HG02759 (cell line): ENCODE measurements at regions not wholly inside any gene's neighbourhood (a gene's known extent, or its start where the extent isn't known, plus 50 kb on each side); places are given as distances from the start of the nearest gene placed in this dataset.

Source experiments
- ATAC-seq: cut with Tn5 transposase; IDR thresholded peaks from one replicate; pipeline ENCODE4 v1.9.1; 2021; ENCODE audit warnings: mild to moderate bottlenecking, moderate library complexity; ENCODE audit not compliant: unreplicated experiment

DNA sequence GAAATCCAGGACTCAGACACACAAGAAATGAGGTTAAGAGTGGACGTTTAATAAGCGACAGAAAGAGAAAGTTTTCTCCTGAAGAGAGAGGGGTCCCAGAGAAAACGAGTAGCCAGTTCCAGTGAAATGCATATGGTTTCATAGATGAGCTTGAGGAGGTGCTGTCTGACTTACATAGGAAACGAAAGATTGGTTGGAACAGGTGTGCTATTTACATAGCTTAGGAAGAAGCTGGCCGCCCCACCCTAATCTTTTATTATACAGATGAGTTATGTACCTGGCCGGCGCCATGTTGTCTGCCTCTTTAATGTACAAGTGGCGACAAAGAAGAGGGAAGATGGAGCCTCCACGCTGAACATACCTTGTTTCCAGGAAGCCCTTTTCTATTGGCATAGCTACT, 223.0 kb downstream of the SLC6A15 start:
- no peak for ATAC-seq

- ATAC-seq, result no peak
Measured at GRCh38 chr12:84685379-84685778, 227.2 kb downstream of the SLC6A15 start.

DNA sequence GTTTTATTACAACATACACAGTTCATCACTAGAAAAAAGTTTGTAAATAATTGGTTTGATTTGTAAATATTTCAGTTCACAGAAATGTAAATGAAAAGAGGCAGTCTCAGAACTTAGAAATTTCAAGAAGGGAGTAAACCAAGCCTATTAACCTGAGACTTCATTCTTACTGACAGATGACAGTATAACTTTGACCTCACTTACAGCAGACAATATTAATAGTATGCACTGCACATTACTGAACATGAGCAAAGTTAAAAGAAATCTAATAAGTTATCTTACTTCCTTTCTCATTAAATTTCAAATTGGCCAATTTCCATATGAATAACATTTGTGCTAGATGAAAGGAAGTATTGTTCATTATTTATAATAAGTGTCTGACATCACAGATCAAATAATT, 235.8 kb downstream of the SLC6A15 start:
- no peak for ATAC-seq

DNA sequence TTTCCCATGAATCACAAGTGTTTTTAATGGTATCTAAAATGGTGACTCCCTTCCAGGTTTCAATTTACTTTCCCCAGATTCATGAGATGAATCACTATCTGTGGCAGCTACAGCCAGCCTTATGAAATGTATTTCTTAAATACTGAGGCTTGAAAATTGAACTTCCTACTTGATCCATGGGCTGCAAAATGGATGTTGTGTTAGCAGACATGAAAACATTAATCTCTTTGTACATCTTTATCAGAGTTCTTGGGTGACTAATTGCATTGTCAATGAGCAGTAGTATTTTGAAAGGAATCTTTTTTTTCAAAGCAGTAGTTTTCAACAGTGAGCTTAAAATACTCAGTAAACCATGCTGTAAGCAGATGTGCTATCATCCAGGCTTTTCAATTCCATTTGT, 250.8 kb downstream of the SLC6A15 start:
- no peak for ATAC-seq

- no peak for ATAC-seq
Measured at GRCh38 chr12:84660139-84660538, 252.5 kb downstream of the SLC6A15 start.

- ATAC-seq, result no peak
Measured at GRCh38 chr12:84658877-84659276, 253.7 kb downstream of the SLC6A15 start.

DNA sequence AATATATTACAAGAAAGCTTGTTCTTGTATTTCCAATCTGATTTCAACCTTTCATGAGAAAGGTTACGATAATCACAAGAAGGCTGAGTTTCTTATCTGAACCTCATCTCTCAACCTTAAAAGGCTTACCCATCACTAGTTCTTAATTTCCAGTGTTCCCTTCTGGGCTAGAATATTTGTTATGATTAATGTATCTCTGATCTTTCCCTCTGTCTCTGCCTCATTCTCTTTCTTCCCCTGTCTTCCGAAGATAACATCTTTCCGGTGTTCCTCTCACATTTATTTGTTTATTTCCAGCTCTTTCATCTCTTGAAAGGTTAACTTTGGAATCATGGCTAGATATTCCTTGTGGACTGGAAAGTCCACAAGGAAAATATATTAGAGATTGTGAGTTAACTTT, 255.9 kb downstream of the SLC6A15 start:
- ATAC-seq, result no peak

DNA sequence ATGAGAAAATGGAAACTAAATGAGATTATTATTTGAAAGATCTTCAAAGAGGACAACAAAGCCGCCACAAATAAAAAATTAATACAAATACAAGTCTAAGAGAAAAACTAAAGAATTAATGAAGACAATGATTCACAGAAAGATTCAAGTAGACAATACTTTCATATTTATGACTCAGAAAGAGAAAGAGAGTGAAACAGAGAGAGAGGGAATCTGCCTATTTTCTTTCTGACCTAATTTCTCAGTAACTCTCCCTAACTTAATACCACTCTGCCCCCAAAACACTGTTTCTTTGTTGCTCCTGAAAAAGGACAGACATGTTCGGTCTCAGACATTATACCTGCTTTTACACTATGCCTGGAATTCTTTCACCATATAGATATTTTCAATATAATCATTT, 259.1 kb downstream of the SLC6A15 start:
- ATAC-seq, result no peak

GRCh38 chr12:84648425-84648824, 264.2 kb downstream of the SLC6A15 start:
- no peak for ATAC-seq

- ATAC-seq, result no peak
Measured at GRCh38 chr12:84644908-84645307, 267.7 kb downstream of the SLC6A15 start.

DNA sequence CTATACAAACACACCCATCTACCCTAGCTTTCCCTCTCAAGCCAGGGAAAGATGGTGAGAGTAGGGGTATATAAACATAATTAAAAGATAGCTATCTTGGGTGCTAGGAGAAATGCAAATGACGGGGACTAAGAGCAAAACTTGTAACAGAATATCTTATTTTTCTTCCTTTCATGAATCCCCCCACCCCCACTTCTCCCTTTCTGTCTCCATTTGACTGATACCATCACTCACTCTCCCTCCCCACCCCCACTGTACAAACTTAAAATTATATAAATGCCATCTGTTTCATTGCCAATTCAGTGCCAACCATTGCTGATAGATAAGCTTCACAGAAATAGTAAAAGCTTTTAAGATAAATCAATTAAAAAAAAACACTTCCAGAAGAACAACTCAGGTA, 268.6 kb downstream of the SLC6A15 start:
- ATAC-seq, result no peak

DNA sequence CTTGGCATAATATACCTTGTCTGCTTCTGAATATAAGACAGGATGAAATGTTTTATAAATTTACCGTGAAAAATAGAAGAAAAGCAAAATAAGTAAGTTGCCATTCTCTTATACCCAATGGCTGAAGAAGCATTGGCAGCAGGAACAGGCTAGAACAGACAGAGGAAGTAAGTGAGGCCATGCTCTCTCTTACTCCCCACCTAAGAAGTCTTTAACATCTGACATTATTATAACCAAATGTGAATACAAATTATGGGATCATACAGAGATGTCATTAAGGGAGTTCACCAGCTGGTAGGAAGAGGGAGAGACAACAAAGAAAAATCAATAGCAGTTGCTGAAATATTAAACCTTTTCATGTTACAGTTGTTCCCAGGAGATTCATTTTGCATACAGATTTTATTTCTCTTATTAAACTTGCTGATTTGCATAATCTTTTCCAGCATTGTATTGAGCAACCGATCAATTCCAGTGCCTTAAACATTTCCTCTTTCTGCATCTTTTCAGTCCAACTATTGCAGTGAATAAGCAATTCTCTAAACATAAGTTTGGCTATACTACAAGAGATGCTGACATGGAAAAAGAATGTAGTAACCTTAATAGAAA, 270.6 kb downstream of the SLC6A15 start:
- no peak for ATAC-seq

- ATAC-seq, result no peak
Measured at GRCh38 chr12:84638811-84639368, 273.7 kb downstream of the SLC6A15 start.

DNA sequence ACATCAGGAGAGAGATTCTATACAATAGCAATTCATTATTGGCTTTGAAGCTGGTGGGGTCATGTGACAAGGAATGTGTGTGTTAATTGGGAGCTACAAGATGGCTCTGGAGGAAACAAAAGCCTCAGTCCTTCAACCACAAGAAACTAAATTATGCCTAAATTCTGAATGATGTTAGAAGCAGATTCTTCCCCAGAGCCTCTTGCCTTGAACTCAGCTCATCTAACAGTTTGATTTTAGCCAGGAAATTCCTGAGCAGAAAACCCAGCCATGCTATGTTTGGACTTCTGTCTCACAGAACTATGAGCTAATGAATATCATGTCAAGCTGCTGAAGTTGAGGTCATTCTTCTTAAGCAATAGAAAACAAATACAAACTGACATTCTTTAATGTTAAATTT, 274.7 kb downstream of the SLC6A15 start:
- ATAC-seq, result no peak

GRCh38 chr12:84636801-84637290, 275.8 kb downstream of the SLC6A15 start:
- ATAC-seq, result no peak

DNA sequence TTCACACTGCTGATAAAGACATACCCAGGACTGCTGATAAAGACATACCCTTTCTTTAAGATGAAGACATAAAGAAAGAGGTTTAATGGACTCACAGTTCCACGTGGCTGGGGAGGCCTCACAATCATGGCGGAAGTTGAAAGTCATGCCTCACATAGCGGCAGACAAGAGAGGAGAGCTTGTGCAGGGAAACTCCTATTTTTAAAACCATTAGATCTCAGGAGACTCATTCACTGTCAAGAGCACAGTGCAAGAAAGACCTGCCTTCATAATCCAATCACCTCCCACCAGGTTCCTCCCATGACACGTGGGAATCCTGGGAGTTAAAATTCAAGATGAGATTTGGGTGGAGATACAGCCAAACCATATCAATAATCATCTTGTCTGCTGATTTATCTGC, 278.1 kb downstream of the SLC6A15 start:
- ATAC-seq, result no peak

DNA sequence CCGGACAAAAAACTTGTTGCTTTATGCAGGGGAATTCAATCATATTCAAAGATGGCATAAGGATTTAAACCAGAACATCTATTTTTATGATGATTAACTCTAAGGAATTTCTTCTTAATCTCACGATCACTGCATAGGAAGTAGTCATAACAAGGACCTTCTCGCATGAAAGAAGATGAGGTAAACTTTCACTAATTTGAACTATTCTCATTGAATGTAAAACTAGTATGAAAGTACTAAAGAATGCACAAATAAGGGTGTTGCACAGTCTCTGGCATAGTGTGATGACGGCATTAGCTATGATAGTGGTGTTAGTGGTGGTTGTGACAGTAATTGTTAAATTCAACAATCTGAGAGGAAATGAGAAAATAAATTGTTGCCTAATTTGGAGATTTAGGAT, 280.0 kb downstream of the SLC6A15 start:
- no peak for ATAC-seq

GRCh38 chr12:84631020-84631419, 281.6 kb downstream of the SLC6A15 start:
- ATAC-seq, result no peak

- ATAC-seq, result no peak
Measured at GRCh38 chr12:84627593-84627992, 285.0 kb downstream of the SLC6A15 start.

DNA sequence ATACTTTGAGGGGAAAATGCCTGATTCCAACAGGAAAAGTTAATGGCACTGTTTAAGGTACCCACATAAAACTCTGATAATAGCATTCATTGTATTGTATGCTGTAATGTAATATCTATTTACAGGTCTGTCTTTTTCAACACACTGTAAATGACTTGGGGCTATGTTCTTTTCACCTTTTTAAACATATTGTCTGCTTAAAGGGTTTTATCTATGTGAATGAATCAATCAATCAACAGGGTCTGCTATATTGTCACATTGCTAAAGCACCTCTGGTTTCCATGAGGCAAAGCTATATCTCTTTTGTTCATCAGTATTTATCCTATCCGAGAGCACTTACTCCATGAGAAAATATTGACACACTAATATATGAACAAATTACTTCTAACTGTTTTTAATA, 288.0 kb downstream of the SLC6A15 start:
- no peak for ATAC-seq

- ATAC-seq, result no peak
Measured at GRCh38 chr12:84619053-84619571, 293.5 kb downstream of the SLC6A15 start.

DNA sequence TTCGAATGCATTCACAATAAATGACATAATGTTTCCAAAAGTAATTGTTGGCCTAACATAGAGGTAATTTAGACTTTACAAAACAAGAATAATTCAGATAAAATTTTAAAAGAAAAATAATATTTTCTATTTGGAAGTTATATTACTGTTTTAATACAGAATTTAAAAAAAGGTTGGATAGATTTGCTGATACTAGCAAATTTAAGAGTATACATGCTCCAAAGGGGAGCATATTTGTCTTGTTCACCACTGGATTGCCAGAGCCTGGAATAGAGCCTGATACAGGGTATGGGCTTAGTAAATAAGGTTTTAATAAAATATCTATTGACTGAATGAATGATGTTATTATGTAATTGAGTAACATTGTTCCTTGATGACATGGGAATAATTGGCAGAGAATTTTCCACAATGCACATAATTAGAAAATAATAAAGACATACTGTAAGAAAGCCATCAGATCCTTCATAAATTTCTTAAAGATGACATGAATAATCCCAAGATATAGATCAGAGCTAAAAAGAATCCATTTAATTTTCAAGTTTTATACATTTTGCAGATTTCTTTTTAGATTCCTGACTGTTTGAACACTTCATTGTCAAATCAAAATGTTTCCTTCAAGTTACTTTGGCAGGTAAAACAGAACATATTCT, 305.3 kb downstream of the SLC6A15 start:
- no peak for ATAC-seq
